T-helper 1 cell treated with Interleukin-12 subunit alpha and Interleukin-12 subunit beta and Interleukin-4 antibody, amounts not matched to agents 30 μg/mL and 1 μg/mL, for 36 hours (primary cell): ENCODE measurements at regions not wholly inside any gene's neighbourhood (a gene's known extent, or its start where the extent isn't known, plus 50 kb on each side); places are given as distances from the start of the nearest gene placed in this dataset.

Source experiments
- H3K27ac Mint-ChIP-seq: one replicate; pipeline ENCODE4 v1.8.0; 2021; ENCODE audit warnings: mild to moderate bottlenecking, mixed read lengths
- H3K27me3 Mint-ChIP-seq: one replicate; pipeline ENCODE4 v1.8.0; 2021; ENCODE audit warnings: low read depth, mixed read lengths
- H3K36me3 Mint-ChIP-seq: one replicate; pipeline ENCODE4 v1.8.0; 2021; ENCODE audit warnings: low read depth, mixed read lengths
- H3K4me1 Mint-ChIP-seq: one replicate; pipeline ENCODE4 v1.8.0; 2021; ENCODE audit warnings: low read depth, mixed read lengths
- H3K4me3 Mint-ChIP-seq: one replicate; pipeline ENCODE4 v1.8.0; 2021; ENCODE audit warnings: mild to moderate bottlenecking, moderate library complexity, mixed read lengths
- H3K9me3 Mint-ChIP-seq: one replicate; pipeline ENCODE4 v1.8.0; 2021; ENCODE audit warnings: mixed read lengths

GRCh38 chr3:28575746-28576613 is 227.4 kb upstream of the AZI2 start:
- H3K27ac Mint-ChIP-seq = no peak overlapping the region
- no peak overlapping the region for H3K4me3 Mint-ChIP-seq
- H3K9me3 Mint-ChIP-seq = no peaks in the 10 kb centered on the region
- H3K27me3 Mint-ChIP-seq = peaks cover 61% of the 10 kb centered on the region
- no peaks in the 10 kb centered on the region for H3K36me3 Mint-ChIP-seq
- no peaks in the 10 kb centered on the region for H3K4me1 Mint-ChIP-seq

GRCh38 chr3:28576614-28577200 is 228.1 kb upstream of the AZI2 start:
- Mint-ChIP-seq H3K9me3 (no peaks in the 10 kb centered on the region), H3K36me3 (no peaks in the 10 kb centered on the region), H3K27ac (no peak overlapping the region), H3K4me1 (no peaks in the 10 kb centered on the region), H3K4me3 (no peak overlapping the region), H3K27me3 (peaks cover 61% of the 10 kb centered on the region)

- no peaks in the 10 kb centered on the region for H3K9me3 Mint-ChIP-seq
- no peak overlapping the region for H3K4me3 Mint-ChIP-seq
- peaks cover 58% of the 10 kb centered on the region for H3K27me3 Mint-ChIP-seq
- no peaks in the 10 kb centered on the region for H3K36me3 Mint-ChIP-seq
- no peaks in the 10 kb centered on the region for H3K4me1 Mint-ChIP-seq
- H3K27ac Mint-ChIP-seq = no peak overlapping the region
Observed at GRCh38 chr3:28577941-28578500, 229.4 kb upstream of the AZI2 start.

GRCh38 chr3:28586325-28586724 is 237.7 kb upstream of the AZI2 start:
- Mint-ChIP-seq H3K4me3 (no peak overlapping the region), H3K9me3 (no peaks in the 10 kb centered on the region), H3K27ac (no peak overlapping the region), H3K27me3 (no peaks in the 10 kb centered on the region), H3K36me3 (no peaks in the 10 kb centered on the region), H3K4me1 (no peaks in the 10 kb centered on the region)

- Mint-ChIP-seq H3K4me3 (no peak overlapping the region), H3K9me3 (no peaks in the 10 kb centered on the region), H3K36me3 (no peaks in the 10 kb centered on the region), H3K4me1 (no peaks in the 10 kb centered on the region), H3K27me3 (no peaks in the 10 kb centered on the region), H3K27ac (no peak overlapping the region)
Observed at GRCh38 chr3:28587723-28588122, 239.1 kb upstream of the AZI2 start.

- no peaks in the 10 kb centered on the region for H3K36me3 Mint-ChIP-seq
- no peaks in the 10 kb centered on the region for H3K27me3 Mint-ChIP-seq
- no peaks in the 10 kb centered on the region for H3K9me3 Mint-ChIP-seq
- H3K4me1 Mint-ChIP-seq = no peaks in the 10 kb centered on the region
- no peak overlapping the region for H3K4me3 Mint-ChIP-seq
- no peak overlapping the region for H3K27ac Mint-ChIP-seq
Observed at GRCh38 chr3:28590216-28590615, 241.6 kb upstream of the AZI2 start.

GRCh38 chr3:28590860-28591259 is 242.2 kb upstream of the AZI2 start:
- Mint-ChIP-seq H3K27me3 (no peaks in the 10 kb centered on the region), H3K4me3 (no peak overlapping the region), H3K27ac (no peak overlapping the region), H3K36me3 (no peaks in the 10 kb centered on the region), H3K9me3 (no peaks in the 10 kb centered on the region), H3K4me1 (no peaks in the 10 kb centered on the region)

- H3K27me3 Mint-ChIP-seq = no peaks in the 10 kb centered on the region
- no peaks in the 10 kb centered on the region for H3K4me1 Mint-ChIP-seq
- no peak overlapping the region for H3K27ac Mint-ChIP-seq
- H3K9me3 Mint-ChIP-seq = no peaks in the 10 kb centered on the region
- no peak overlapping the region for H3K4me3 Mint-ChIP-seq
- no peaks in the 10 kb centered on the region for H3K36me3 Mint-ChIP-seq
Observed at GRCh38 chr3:28595372-28595771, 246.7 kb upstream of the AZI2 start.

- Mint-ChIP-seq H3K27ac (no peak overlapping the region), H3K9me3 (no peaks in the 10 kb centered on the region), H3K4me1 (no peaks in the 10 kb centered on the region), H3K4me3 (no peak overlapping the region), H3K27me3 (no peaks in the 10 kb centered on the region), H3K36me3 (no peaks in the 10 kb centered on the region)
Observed at GRCh38 chr3:28597452-28597851, 248.8 kb upstream of the AZI2 start.

- Mint-ChIP-seq H3K4me1 (no peaks in the 10 kb centered on the region), H3K27me3 (no peaks in the 10 kb centered on the region), H3K27ac (no peak overlapping the region), H3K9me3 (no peaks in the 10 kb centered on the region), H3K4me3 (no peak overlapping the region), H3K36me3 (no peaks in the 10 kb centered on the region)
Observed at GRCh38 chr3:28598165-28598564, 249.5 kb upstream of the AZI2 start.

- no peak overlapping the region for H3K4me3 Mint-ChIP-seq
- no peak overlapping the region for H3K27ac Mint-ChIP-seq
- no peaks in the 10 kb centered on the region for H3K4me1 Mint-ChIP-seq
- no peaks in the 10 kb centered on the region for H3K36me3 Mint-ChIP-seq
- H3K27me3 Mint-ChIP-seq = no peaks in the 10 kb centered on the region
- no peaks in the 10 kb centered on the region for H3K9me3 Mint-ChIP-seq
Observed at GRCh38 chr3:28601291-28601690, 252.7 kb upstream of the AZI2 start.

GRCh38 chr3:28606283-28606682 is 257.7 kb upstream of the AZI2 start:
- H3K27ac Mint-ChIP-seq = no peak overlapping the region
- H3K4me1 Mint-ChIP-seq = no peaks in the 10 kb centered on the region
- H3K9me3 Mint-ChIP-seq = no peaks in the 10 kb centered on the region

GRCh38 chr3:28612232-28612631 is 263.6 kb upstream of the AZI2 start:
- Mint-ChIP-seq H3K36me3 (no peaks in the 10 kb centered on the region), H3K4me3 (no peak overlapping the region), H3K4me1 (no peaks in the 10 kb centered on the region), H3K27me3 (no peaks in the 10 kb centered on the region), H3K27ac (no peak overlapping the region), H3K9me3 (no peaks in the 10 kb centered on the region)

More at GRCh38 chr3:28606283-28606682, 257.7 kb upstream of the AZI2 start:
- no peaks in the 10 kb centered on the region for H3K27me3 Mint-ChIP-seq
- no peak overlapping the region for H3K4me3 Mint-ChIP-seq
- no peaks in the 10 kb centered on the region for H3K36me3 Mint-ChIP-seq

GRCh38 chr3:28613511-28614106 is 265.0 kb upstream of the AZI2 start:
- H3K4me1 Mint-ChIP-seq = no peaks in the 10 kb centered on the region
- no peak overlapping the region for H3K4me3 Mint-ChIP-seq
- H3K9me3 Mint-ChIP-seq = no peaks in the 10 kb centered on the region
- no peaks in the 10 kb centered on the region for H3K27me3 Mint-ChIP-seq
- H3K27ac Mint-ChIP-seq = no peak overlapping the region
- no peaks in the 10 kb centered on the region for H3K36me3 Mint-ChIP-seq

GRCh38 chr3:28615071-28615470 is 266.4 kb upstream of the AZI2 start:
- Mint-ChIP-seq H3K4me3 (no peak overlapping the region), H3K27me3 (no peaks in the 10 kb centered on the region), H3K27ac (no peak overlapping the region), H3K4me1 (no peaks in the 10 kb centered on the region), H3K36me3 (no peaks in the 10 kb centered on the region), H3K9me3 (peaks cover 5% of the 10 kb centered on the region)
